ENCODE measurements at regions not wholly inside any gene's neighbourhood (a gene's known extent, or its start where the extent isn't known, plus 50 kb on each side); places are given as distances from the start of the nearest gene placed in this dataset.

DNA sequence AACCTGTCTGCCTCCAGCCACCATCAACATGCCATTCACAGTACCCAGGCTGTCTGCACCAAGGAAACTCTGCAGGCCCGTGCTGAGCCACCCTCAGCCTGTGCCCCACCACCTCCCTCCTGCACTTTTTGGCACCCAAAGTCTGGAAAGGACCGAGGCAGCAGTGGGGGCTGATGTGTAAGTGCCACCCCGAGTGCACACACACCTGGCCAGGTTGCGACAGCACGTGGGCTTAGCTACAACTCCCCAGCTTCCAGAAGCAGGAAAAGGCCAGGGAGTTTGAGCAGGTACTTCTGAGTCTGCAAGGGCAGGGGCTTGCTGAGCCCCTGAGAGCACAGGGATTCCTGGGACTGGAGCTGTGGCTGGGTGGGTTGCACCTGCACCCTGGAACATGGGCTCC, 303.3 kb upstream of the OPRM1 start:
- no peaks in the 10 kb centered on the region for H3K79me2 ChIP-seq (ENCODE audit: low read depth)
- H3K27me3 ChIP-seq: no peaks in the 10 kb centered on the region
- DNase-seq (ENCODE audit: low spot score): no peak
- no peak overlapping the region for H2AFZ ChIP-seq (replicated peaks)
- no peaks in the 10 kb centered on the region for H3K4me1 Mint-ChIP-seq
- TF ChIP-seq, protein P1, sequence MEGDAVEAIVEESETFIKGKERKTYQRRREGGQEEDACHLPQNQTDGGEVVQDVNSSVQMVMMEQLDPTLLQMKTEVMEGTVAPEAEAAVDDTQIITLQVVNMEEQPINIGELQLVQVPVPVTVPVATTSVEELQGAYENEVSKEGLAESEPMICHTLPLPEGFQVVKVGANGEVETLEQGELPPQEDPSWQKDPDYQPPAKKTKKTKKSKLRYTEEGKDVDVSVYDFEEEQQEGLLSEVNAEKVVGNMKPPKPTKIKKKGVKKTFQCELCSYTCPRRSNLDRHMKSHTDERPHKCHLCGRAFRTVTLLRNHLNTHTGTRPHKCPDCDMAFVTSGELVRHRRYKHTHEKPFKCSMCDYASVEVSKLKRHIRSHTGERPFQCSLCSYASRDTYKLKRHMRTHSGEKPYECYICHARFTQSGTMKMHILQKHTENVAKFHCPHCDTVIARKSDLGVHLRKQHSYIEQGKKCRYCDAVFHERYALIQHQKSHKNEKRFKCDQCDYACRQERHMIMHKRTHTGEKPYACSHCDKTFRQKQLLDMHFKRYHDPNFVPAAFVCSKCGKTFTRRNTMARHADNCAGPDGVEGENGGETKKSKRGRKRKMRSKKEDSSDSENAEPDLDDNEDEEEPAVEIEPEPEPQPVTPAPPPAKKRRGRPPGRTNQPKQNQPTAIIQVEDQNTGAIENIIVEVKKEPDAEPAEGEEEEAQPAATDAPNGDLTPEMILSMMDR (IDR thresholded peaks at IDR 0.05): no peak
- TF ChIP-seq EZH2 (IDR thresholded peaks at IDR 0.05) (no peak), EZH2phosphoT487 (IDR thresholded peaks at IDR 0.05) (no peak)
- peaks cover 11% of the 10 kb centered on the region for H3K9me3 Mint-ChIP-seq
- H3F3A ChIP-seq (ENCODE audit: low read depth): no peaks in the 10 kb centered on the region
- no peak overlapping the region for H3K4me3 ChIP-seq
- H4K20me1 ChIP-seq (ENCODE audit: low read depth): no peaks in the 10 kb centered on the region
- no peak overlapping the region for H3K4me2 ChIP-seq
- peaks cover 3% of the 10 kb centered on the region for H3K27me3 Mint-ChIP-seq (ENCODE audit: insufficient read depth, low read depth)
- no peak overlapping the region for H3K4me3 Mint-ChIP-seq
- no peak overlapping the region for H3K9ac ChIP-seq
- no peaks in the 10 kb centered on the region for H3K9me3 ChIP-seq (ENCODE audit: low read depth)
- H3K36me3 ChIP-seq: no peaks in the 10 kb centered on the region
- H3K27ac ChIP-seq: no peak overlapping the region
- H3K36me3 Mint-ChIP-seq: no peaks in the 10 kb centered on the region
- H3K27ac Mint-ChIP-seq: no peak overlapping the region
- H3K4me1 ChIP-seq: no peaks in the 10 kb centered on the region

DNA sequence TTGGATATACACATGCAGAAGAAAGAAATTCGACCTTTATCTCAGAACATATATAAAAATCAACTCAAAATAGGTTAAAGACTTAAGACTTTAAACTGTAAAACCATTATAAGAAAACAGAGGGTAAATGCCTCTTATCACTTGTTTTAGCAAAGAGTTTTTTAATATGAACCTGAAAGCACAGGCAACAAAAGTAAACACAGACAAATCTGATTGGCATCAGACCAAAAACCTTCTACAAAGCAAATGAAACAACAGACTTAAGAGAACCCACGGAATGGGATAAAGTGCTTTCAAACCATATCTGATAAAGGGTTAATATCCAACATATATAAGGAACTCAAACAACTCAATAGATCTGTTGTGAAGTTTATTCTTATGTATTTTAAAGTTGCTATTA, 309.9 kb upstream of the OPRM1 start:
- Histone ChIP-seq H3K4me3 (no peak overlapping the region), H3K79me2 (ENCODE audit: low read depth) (no peaks in the 10 kb centered on the region), H3K4me2 (no peak overlapping the region), H3K36me3 (no peaks in the 10 kb centered on the region), H3K9ac (no peak overlapping the region), H3K9me3 (ENCODE audit: low read depth) (no peaks in the 10 kb centered on the region), H3K4me1 (peaks cover 19% of the 10 kb centered on the region), H3F3A (ENCODE audit: low read depth) (peaks cover 11% of the 10 kb centered on the region), H3K27ac (no peak overlapping the region), H4K20me1 (ENCODE audit: low read depth) (no peaks in the 10 kb centered on the region), H2AFZ (replicated peaks) (no peak overlapping the region), H3K27me3 (no peaks in the 10 kb centered on the region)
- no peaks in the 10 kb centered on the region for H3K36me3 Mint-ChIP-seq
- peaks cover 27% of the 10 kb centered on the region for H3K4me1 Mint-ChIP-seq
- no peak overlapping the region for H3K4me3 Mint-ChIP-seq
- no peak overlapping the region for H3K27ac Mint-ChIP-seq
- H3K9me3 Mint-ChIP-seq: peaks cover 5% of the 10 kb centered on the region
- H3K27me3 Mint-ChIP-seq (ENCODE audit: insufficient read depth, low read depth): peaks cover 2% of the 10 kb centered on the region
- TF ChIP-seq EZH2phosphoT487 (IDR thresholded peaks at IDR 0.05) (no peak), EZH2 (IDR thresholded peaks at IDR 0.05) (no peak)
- TF ChIP-seq, protein P1 (IDR thresholded peaks at IDR 0.05): no peak
- no peak for DNase-seq (ENCODE audit: low spot score)

DNA sequence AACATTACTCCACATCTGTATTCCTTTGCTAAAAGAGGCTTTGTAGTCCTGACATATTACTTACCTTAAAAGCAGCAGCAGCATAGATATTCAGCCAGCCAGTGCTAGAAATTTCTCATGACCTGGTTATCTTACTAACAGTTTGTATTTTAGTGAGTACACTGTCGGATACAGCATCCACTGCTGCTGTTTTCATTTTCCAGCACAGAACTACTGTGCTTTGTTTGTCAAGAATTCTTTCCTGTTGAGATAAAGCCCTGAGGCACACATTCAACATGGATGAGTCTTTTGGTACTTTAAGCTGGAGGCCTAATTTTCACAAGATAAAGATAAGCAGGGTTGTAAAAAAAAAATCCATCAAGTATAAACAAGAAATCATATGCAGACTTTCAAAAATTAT, 311.2 kb upstream of the OPRM1 start:
- Mint-ChIP-seq H3K9me3 (peaks cover 5% of the 10 kb centered on the region), H3K36me3 (no peaks in the 10 kb centered on the region), H3K27ac (no peak overlapping the region), H3K27me3 (ENCODE audit: insufficient read depth, low read depth) (peaks cover 2% of the 10 kb centered on the region), H3K4me1 (peaks cover 27% of the 10 kb centered on the region), H3K4me3 (no peak overlapping the region)
- no peaks in the 10 kb centered on the region for H3K9me3 ChIP-seq (ENCODE audit: low read depth)
- H3F3A ChIP-seq (ENCODE audit: low read depth): peaks cover 11% of the 10 kb centered on the region
- no peaks in the 10 kb centered on the region for H3K79me2 ChIP-seq (ENCODE audit: low read depth)
- H2AFZ ChIP-seq (replicated peaks): no peak overlapping the region
- H3K27ac ChIP-seq: no peak overlapping the region
- H3K4me1 ChIP-seq: peaks cover 21% of the 10 kb centered on the region
- no peaks in the 10 kb centered on the region for H3K36me3 ChIP-seq
- H3K4me2 ChIP-seq: no peak overlapping the region
- no peak overlapping the region for H3K4me3 ChIP-seq
- no peaks in the 10 kb centered on the region for H4K20me1 ChIP-seq (ENCODE audit: low read depth)
- TF ChIP-seq EZH2phosphoT487 (IDR thresholded peaks at IDR 0.05) (no peak), EZH2 (IDR thresholded peaks at IDR 0.05) (no peak)
- TF ChIP-seq, protein P1 (IDR thresholded peaks at IDR 0.05): no peak
- no peak for DNase-seq (ENCODE audit: low spot score)
- no peak overlapping the region for H3K9ac ChIP-seq
- no peaks in the 10 kb centered on the region for H3K27me3 ChIP-seq

Measured in neural progenitor cell (in vitro differentiated cells).